ENCODE measurements at regions not wholly inside any gene's neighbourhood (a gene's known extent, or its start where the extent isn't known, plus 50 kb on each side); places are given as distances from the start of the nearest gene placed in this dataset.
"Not testable (repeated sequence)": the region's sequence is repeated elsewhere in the genome, so short reads cannot be mapped to it uniquely, and the experiment has no call there.

DNA sequence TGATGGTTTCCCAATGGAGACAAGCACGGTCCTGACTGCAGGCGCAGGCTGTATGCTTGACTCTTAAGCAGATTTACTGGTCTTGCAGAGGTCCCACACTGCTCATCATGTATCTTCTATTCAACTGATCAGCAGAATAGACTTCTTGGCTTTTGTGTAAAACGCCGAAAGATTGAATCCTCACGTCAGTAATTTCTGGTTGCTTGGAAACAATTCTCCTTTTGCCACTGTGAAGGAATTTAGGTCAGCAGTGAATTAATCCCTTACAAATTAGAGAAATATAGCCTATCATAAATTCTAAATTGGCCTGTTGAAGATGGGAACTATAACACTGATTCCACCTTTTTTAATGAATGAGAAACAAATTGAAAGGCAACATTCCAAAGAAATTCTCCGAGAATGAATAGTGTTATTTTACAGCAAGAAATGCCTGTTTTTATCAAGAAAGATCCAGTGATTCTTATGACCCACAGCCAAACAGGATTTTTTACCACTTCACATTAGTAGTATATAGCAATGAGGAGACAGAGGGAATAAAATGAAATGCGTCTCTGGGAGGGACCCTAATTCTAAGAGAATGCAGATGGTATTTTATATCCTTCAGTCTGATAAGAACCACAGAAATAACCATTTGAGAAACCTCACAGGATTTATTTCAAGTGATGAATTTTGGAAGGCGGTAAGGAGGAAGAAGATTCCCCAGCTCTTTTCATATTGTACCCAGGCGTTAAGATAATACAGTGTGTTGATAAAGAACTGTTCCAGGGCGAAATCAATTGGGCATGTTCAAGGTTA lies 362.5 kb downstream of the RAB38 start:
- no peak overlapping the region for H3K27ac ChIP-seq
- no peak for TF ChIP-seq POLR2A (IDR thresholded peaks at IDR 0.05)
- TF ChIP-seq, protein P1, sequence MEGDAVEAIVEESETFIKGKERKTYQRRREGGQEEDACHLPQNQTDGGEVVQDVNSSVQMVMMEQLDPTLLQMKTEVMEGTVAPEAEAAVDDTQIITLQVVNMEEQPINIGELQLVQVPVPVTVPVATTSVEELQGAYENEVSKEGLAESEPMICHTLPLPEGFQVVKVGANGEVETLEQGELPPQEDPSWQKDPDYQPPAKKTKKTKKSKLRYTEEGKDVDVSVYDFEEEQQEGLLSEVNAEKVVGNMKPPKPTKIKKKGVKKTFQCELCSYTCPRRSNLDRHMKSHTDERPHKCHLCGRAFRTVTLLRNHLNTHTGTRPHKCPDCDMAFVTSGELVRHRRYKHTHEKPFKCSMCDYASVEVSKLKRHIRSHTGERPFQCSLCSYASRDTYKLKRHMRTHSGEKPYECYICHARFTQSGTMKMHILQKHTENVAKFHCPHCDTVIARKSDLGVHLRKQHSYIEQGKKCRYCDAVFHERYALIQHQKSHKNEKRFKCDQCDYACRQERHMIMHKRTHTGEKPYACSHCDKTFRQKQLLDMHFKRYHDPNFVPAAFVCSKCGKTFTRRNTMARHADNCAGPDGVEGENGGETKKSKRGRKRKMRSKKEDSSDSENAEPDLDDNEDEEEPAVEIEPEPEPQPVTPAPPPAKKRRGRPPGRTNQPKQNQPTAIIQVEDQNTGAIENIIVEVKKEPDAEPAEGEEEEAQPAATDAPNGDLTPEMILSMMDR (IDR thresholded peaks at IDR 0.05), result no peak

DNA sequence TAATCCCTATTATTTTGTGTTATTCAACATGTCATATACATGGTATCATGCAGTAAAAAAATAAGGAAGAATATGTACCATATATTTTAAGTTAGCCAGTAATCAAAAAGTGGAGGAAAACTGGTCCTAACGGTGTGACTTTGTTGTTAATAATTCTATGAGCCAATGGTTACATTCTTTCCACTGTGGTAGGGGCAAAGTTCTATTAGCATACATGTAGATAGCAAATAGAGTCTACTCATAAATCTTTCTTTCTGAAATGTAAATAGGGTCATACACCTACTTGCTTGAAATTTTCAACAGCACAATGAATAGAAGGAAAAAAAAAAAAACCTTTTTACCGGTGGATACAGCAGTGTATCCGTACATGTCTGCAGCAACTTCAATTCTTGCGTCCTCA lies 364.8 kb downstream of the RAB38 start:
- Histone ChIP-seq H3K27ac (no peak overlapping the region), H3K36me3 (no peaks in the 10 kb centered on the region), H3K4me1 (no peaks in the 10 kb centered on the region), H3K4me3 (no peak overlapping the region), H3K27me3 (no peaks in the 10 kb centered on the region), H3K9me3 (no peaks in the 10 kb centered on the region)
- DNase-seq, result no peak
- TF ChIP-seq POLR2A (IDR thresholded peaks at IDR 0.05), result no peak
- TF ChIP-seq, protein P1 (IDR thresholded peaks at IDR 0.05), result no peak

More for the DNA sequence above, 362.5 kb downstream of the RAB38 start:
- no peaks in the 10 kb centered on the region for H3K36me3 ChIP-seq
- H3K4me1 ChIP-seq, result no peaks in the 10 kb centered on the region
- DNase-seq, result no peak
- H3K27me3 ChIP-seq, result no peaks in the 10 kb centered on the region
- no peaks in the 10 kb centered on the region for H3K9me3 ChIP-seq
- H3K4me3 ChIP-seq, result no peak overlapping the region

DNA sequence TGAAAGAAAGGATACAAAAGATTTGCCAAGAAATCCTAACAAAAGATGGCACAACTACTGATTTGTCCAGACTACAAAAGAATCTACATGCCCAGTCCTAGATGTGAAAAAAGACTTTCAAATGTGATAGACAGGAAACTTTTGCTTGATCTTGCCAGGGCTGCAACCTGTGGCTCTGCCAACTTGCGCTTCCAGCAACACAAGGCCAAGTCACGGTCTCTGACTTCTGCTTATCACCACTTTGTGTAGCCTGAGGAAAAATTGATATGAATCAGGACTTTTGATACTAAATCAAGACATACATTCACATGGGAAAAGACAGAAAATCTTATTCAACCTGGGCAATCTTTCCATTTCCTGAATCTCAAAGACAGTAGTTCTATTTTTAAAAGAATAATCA lies 366.0 kb downstream of the RAB38 start:
- no peak for DNase-seq
- Histone ChIP-seq H3K4me3 (no peak overlapping the region), H3K36me3 (no peaks in the 10 kb centered on the region), H3K27ac (no peak overlapping the region), H3K4me1 (no peaks in the 10 kb centered on the region), H3K27me3 (no peaks in the 10 kb centered on the region), H3K9me3 (no peaks in the 10 kb centered on the region)
- TF ChIP-seq POLR2A (IDR thresholded peaks at IDR 0.05), result no peak
- TF ChIP-seq, protein P1 (IDR thresholded peaks at IDR 0.05), result no peak

DNA sequence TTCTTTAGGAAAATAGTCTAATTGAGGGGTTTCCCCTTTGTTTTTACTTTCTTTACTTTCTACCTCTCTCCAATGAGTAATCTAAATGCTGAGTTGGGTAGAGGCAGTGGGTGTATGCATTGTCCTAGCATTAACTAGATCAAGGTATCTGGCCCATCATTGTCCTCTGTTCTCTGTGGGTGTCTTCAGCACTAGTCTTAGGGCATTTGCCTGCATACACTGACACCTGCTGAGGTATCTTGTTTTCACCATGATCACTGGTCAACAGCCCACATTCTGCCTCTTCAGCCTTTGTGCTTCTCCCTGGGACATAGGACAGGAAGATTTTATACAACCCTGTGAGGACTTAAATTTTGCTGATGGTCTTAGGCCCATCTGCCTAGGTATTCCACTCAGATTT lies 371.1 kb downstream of the RAB38 start:
- Histone ChIP-seq H3K4me1 (no peaks in the 10 kb centered on the region), H3K27me3 (no peaks in the 10 kb centered on the region), H3K27ac (no peak overlapping the region), H3K36me3 (no peaks in the 10 kb centered on the region), H3K4me3 (no peak overlapping the region), H3K9me3 (no peaks in the 10 kb centered on the region)
- no peak for TF ChIP-seq POLR2A (IDR thresholded peaks at IDR 0.05)
- TF ChIP-seq, protein P1 (IDR thresholded peaks at IDR 0.05), result no peak
- DNase-seq, result no peak

DNA sequence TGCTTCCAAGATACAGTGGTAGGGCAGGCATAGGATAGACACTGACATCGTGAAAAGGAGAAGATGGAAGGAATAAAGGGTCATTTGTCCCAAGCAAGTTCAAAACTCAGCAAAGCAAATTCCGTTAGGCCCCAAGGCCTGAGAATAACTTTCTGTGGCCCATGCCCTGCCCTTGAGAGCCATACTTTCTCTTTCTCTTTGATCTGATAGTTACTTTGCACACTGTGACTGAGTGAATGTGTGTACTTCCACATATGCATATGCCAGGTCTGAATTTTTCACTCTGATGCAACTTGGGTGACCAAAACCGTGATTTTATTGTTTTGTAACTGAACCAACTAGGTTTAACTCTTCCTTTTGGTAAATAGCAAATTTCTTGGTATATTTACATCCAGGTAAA lies 371.5 kb downstream of the RAB38 start:
- no peaks in the 10 kb centered on the region for H3K36me3 ChIP-seq
- TF ChIP-seq POLR2A (IDR thresholded peaks at IDR 0.05), result no peak
- TF ChIP-seq, protein P1 (IDR thresholded peaks at IDR 0.05), result no peak

DNA sequence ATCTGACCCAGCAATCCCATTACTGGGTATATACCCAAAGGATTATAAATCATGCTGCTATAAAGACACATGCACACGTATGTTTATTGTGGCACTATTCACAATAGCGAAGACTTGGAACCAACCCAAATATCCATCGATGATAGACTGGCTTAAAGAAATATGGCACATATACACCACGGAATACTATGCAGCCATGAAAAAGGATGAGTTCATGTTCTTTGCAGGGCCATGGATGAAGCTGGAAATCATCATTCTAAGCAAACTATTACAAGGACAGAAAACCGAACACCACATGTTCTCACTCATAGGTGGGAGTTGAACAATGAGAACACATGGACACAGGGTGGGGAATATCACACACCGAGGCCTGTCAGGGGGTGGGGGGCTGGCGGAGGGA lies 390.4 kb downstream of the RAB38 start:
- not testable (repeated sequence) for DNase-seq, H3K27ac ChIP-seq, H3K4me3 ChIP-seq, H3K36me3 ChIP-seq, H3K9me3 ChIP-seq, H3K27me3 ChIP-seq, H3K4me1 ChIP-seq

More for the DNA sequence above, 371.5 kb downstream of the RAB38 start:
- Histone ChIP-seq H3K27ac (no peak overlapping the region), H3K4me3 (no peak overlapping the region), H3K27me3 (no peaks in the 10 kb centered on the region), H3K9me3 (no peaks in the 10 kb centered on the region), H3K4me1 (no peaks in the 10 kb centered on the region)
- no peak for DNase-seq

Data from Peyer's patch (tissue), 4 donors.